GM12878 (cell line): ENCODE measurements at regions not wholly inside any gene's neighbourhood (a gene's known extent, or its start where the extent isn't known, plus 50 kb on each side); places are given as distances from the start of the nearest gene placed in this dataset.

ENCODE experiments used
- ATAC-seq: fragments of 200-7000 bp; cut with Tn5 transposase; 3 replicates; pipeline ENCODE4 v1.9.1; 2020; ENCODE audit warnings: mild to moderate bottlenecking, moderate library complexity
- BruUV-seq: library from RNA; stranded (reverse); fragments of 400-500 nt; replicated peaks from 2 replicates; lab custom pipeline; 2021; lab: Mats Ljungman, UMichigan
- CTCF ChIA-PET: fragments of 300-600 bp; sonication (Branson Sonifier 250); formaldehyde crosslinking; extraction: SDS; loops from one replicate; lab custom pipeline; 2021; ENCODE audit warnings: inconsistent platforms; lab: Yijun Ruan, JAX
- POLR2A ChIA-PET: fragments of 350-600 bp; formaldehyde crosslinking; extraction: SDS; loops from one replicate; lab custom pipeline; 2021; ENCODE audit warnings: inconsistent platforms; lab: Charles Lee
- RAD21 ChIA-PET: fragments of 300-600 bp; sonication (Branson Sonifier 250); formaldehyde crosslinking; loops from one replicate; lab custom pipeline; 2023; ENCODE audit warnings: antibody characterized with exemption; ENCODE audit not compliant: unreplicated experiment; lab: Charles Lee
- SMC1A ChIA-PET: fragments of 300-600 bp; sonication (Branson Sonifier 250); formaldehyde crosslinking; loops from one replicate; lab custom pipeline; 2023; ENCODE audit not compliant: unreplicated experiment, uncharacterized antibody; lab: Charles Lee
- DNase-seq: peaks from one replicate; pipeline ENCODE4 v3.0.0-alpha.2; 2011; ENCODE audit warnings: low read depth, low spot score
- FAIRE-seq: peaks from 3 replicates; lab custom pipeline; 2011; peaks lifted over from hg19 to GRCh38; lab: Jason Lieb, UNC
- H2AFZ ChIP-seq: 2 replicates; pipeline ENCODE4 v1.6.0; 2011; ENCODE audit warnings: low read depth, low read length, control low read depth; ENCODE audit not compliant: control insufficient read depth
- H3K27ac ChIP-seq: 2 replicates; pipeline ENCODE4 v1.5.1; 2011; ENCODE audit warnings: control low read depth; ENCODE audit not compliant: control insufficient read depth, insufficient read depth
- H3K27me3 ChIP-seq, 2 experiments: replicated peaks in 1 of 2; 2 replicates each; pipeline versions ENCODE4 v1.6.0 to v1.6.1; 2011; ENCODE audit warnings: low read length in 1 of 2; ENCODE audit not compliant: control insufficient read depth in 2 of 2, insufficient read depth in 2 of 2
- H3K36me3 ChIP-seq, 2 experiments: 2 replicates each; pipeline ENCODE4 v1.5.1; 2011; ENCODE audit warnings: low read length in 1 of 2; ENCODE audit not compliant: control insufficient read depth in 2 of 2, insufficient read depth in 2 of 2
- H3K4me1 ChIP-seq: 2 replicates; pipeline ENCODE4 v1.6.1; 2011; ENCODE audit warnings: mild to moderate bottlenecking, low read length, moderate library complexity, mixed read lengths; ENCODE audit not compliant: control insufficient read depth, insufficient read depth
- H3K4me2 ChIP-seq: 2 replicates; pipeline ENCODE4 v1.6.0; 2011; ENCODE audit warnings: control low read depth; ENCODE audit not compliant: control insufficient read depth, insufficient read depth
- H3K4me3 ChIP-seq: fragments of 200-600 bp; sonication (generic); 2 replicates; pipeline ENCODE4 v1.5.1; 2016
- H3K79me2 ChIP-seq: 2 replicates; pipeline ENCODE4 v1.6.0; 2011; ENCODE audit warnings: low read length; ENCODE audit not compliant: control insufficient read depth, insufficient read depth
- H3K9ac ChIP-seq: 2 replicates; pipeline ENCODE4 v1.8.0; 2011; ENCODE audit warnings: low read length, control low read depth, mixed read lengths; ENCODE audit not compliant: control insufficient read depth, insufficient read depth
- H3K9me3 ChIP-seq: replicated peaks from 3 replicates; pipeline ENCODE4 v1.5.1; 2011; ENCODE audit warnings: mild to moderate bottlenecking, low read length; ENCODE audit not compliant: control insufficient read depth, insufficient read depth
- H4K20me1 ChIP-seq: 2 replicates; pipeline ENCODE4 v1.6.0; 2011; ENCODE audit not compliant: control insufficient read depth, insufficient read depth
- REST ChIP-seq: IDR thresholded peaks from 2 replicates; pipeline ENCODE4 v1.6.1; 2012; ENCODE audit warnings: mild to moderate bottlenecking, low read depth, low read length
- ZBTB33 ChIP-seq: fragments of 450-650 bp; IDR thresholded peaks from 2 replicates; pipeline ENCODE4 v1.6.1; 2017; ENCODE audit warnings: mild to moderate bottlenecking
- ZNF687 ChIP-seq: fragments of 450-650 bp; IDR thresholded peaks from 2 replicates; pipeline ENCODE4 v1.6.1; 2017; ENCODE audit warnings: mild to moderate bottlenecking, moderate library complexity
- WGBS: methylation state at CpG from one replicate; pipeline ENCODE4 v1.1.6; 2016; ENCODE audit warnings: low lambda C conversion rate; ENCODE audit not compliant: insufficient replicate concordance, insufficient coverage; ENCODE audit errors: missing lambda C conversion rate; 5-methylcytosine and 5-hydroxymethylcytosine counted together
- in situ Hi-C: fragments of 300-500 bp; cut with MboI; formaldehyde crosslinking; loops from 9 replicates; pipeline ENCODE4 v1.14.3; 2018; ENCODE audit warnings: mixed read lengths
- intact Hi-C: fragments of 100-400 bp; cut with micrococcal nuclease; formaldehyde crosslinking; loops from one replicate; pipeline ENCODE4 v1.14.2; 2022; ENCODE audit not compliant: unreplicated experiment

- ChIA-PET CTCF (no interaction called here), RAD21 (no interaction called here), POLR2A (interaction anchor here (0.9 kb wide), 1 partner anchor 18 kb away, joined by 3 read pairs; no protein-coding TSS in a partner anchor), SMC1A (no interaction called here)
- H3K27ac ChIP-seq, result no peak overlapping the region
- 7% methylated on average over 5 of the region's 5 CpGs for WGBS
- no peak overlapping the region for H3K4me2 ChIP-seq
- in situ Hi-C loops, result no loop called here
- no TSS peak for BruUV-seq
- DNase-seq (no peak), FAIRE-seq (no peak), ATAC-seq (no peak)
- TF ChIP-seq ZNF687, result no peak
- no peak for TF ChIP-seq ZBTB33
- TF ChIP-seq REST, result no peak
- no peaks in the 10 kb centered on the region for H3K36me3 ChIP-seq
- no peak overlapping the region for H3K9ac ChIP-seq
- no peaks in the 10 kb centered on the region for H3K4me1 ChIP-seq
- no peaks in the 10 kb centered on the region for H4K20me1 ChIP-seq
- no peak overlapping the region for H2AFZ ChIP-seq
- H3K27me3 ChIP-seq, result no peaks in the 10 kb centered on the region
- no peaks in the 10 kb centered on the region for H3K9me3 ChIP-seq
- intact Hi-C loops, result no loop called here
- H3K79me2 ChIP-seq, result no peaks in the 10 kb centered on the region
- H3K4me3 ChIP-seq, result no peak overlapping the region
Measured at GRCh38 chr2:21837168-21837960, 713.6 kb downstream of the TDRD15 start.
